Stimulated activated naive CD8-positive, alpha-beta T cell treated with anti-CD3 and anti-CD28 coated beads, Interleukin-15, Interleukin-2, amounts not matched to agents 100 U/mL and 50 U/mL, for 24 hours (primary cell): ENCODE measurements at regions not wholly inside any gene's neighbourhood (a gene's known extent, or its start where the extent isn't known, plus 50 kb on each side); places are given as distances from the start of the nearest gene placed in this dataset.
A peak's percentile ranks its signal among the peaks of the same experiment; 100 is the strongest.

Source experiments
- ATAC-seq: fragments of 150-1000 bp; cut with Tn5 transposase; one replicate; pipeline ENCODE4 v1.10.0; 2021
- DNase-seq: peaks from one replicate; pipeline ENCODE4 v3.0.0; 2021

GRCh38 chr11:121241343-121242211 is 51.0 kb upstream of the SC5D start:
- ATAC-seq = peak; percentile 23
- DNase-seq = no peak
